Activated T-cell treated with anti-CD3 and anti-CD28 coated beads, Interleukin-2, amount 50 U/mL, for 4 hours (primary cell): ENCODE measurements at regions not wholly inside any gene's neighbourhood (a gene's known extent, or its start where the extent isn't known, plus 50 kb on each side); places are given as distances from the start of the nearest gene placed in this dataset.

ENCODE experiments used
- ATAC-seq, 2 donors: fragments of 200-7000 bp; cut with Tn5 transposase; one replicate each; pipeline ENCODE4 v1.10.0; 2021
- DNase-seq: peaks from one replicate; pipeline ENCODE4 v3.0.0-alpha.2; 2020
- H3K27me3 Mint-ChIP-seq: one replicate; pipeline ENCODE4 v1.8.0; 2021; ENCODE audit warnings: low read depth, mixed read lengths
- H3K36me3 Mint-ChIP-seq: one replicate; pipeline ENCODE4 v1.8.0; 2022; ENCODE audit warnings: mixed read lengths; ENCODE audit not compliant: insufficient read depth
- H3K4me1 Mint-ChIP-seq: one replicate; pipeline ENCODE4 v1.8.0; 2021; ENCODE audit warnings: low read depth, mixed read lengths
- H3K4me3 Mint-ChIP-seq: one replicate; pipeline ENCODE4 v1.8.0; 2021; ENCODE audit warnings: mild to moderate bottlenecking, moderate library complexity, mixed read lengths
- H3K9me3 Mint-ChIP-seq: one replicate; pipeline ENCODE4 v1.8.0; 2021; ENCODE audit warnings: mixed read lengths

DNA sequence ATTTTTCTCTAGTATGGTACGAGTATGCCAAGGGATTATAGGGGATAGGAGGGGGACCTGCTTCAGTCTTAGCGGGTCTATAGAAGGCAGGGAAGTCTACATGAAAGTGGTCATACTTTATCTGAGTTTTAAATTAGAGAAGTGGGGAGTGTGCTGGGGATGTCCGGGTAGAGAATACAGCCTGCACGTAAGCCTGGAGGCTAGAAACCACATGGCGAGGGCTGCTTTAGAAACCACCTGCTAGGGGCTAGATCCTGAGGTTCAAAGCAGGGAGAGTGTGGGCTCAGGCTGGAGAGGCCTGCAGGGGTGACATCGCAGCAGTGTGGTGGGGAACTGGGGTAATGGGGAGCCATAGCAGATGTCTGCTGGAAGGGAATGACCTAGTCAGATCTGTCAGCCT is 85.2 kb downstream of the VEGFA start:
- no peaks in the 10 kb centered on the region for H3K36me3 Mint-ChIP-seq
- H3K4me1 Mint-ChIP-seq: no peaks in the 10 kb centered on the region
- no peaks in the 10 kb centered on the region for H3K9me3 Mint-ChIP-seq
- no peak for ATAC-seq
- no peaks in the 10 kb centered on the region for H3K27me3 Mint-ChIP-seq
- DNase-seq: no peak
- H3K4me3 Mint-ChIP-seq: no peak overlapping the region

- Mint-ChIP-seq H3K27me3 (no peaks in the 10 kb centered on the region), H3K36me3 (no peaks in the 10 kb centered on the region), H3K4me3 (no peak overlapping the region)
Observed at GRCh38 chr6:43853066-43853650, 83.1 kb downstream of the VEGFA start.

DNA sequence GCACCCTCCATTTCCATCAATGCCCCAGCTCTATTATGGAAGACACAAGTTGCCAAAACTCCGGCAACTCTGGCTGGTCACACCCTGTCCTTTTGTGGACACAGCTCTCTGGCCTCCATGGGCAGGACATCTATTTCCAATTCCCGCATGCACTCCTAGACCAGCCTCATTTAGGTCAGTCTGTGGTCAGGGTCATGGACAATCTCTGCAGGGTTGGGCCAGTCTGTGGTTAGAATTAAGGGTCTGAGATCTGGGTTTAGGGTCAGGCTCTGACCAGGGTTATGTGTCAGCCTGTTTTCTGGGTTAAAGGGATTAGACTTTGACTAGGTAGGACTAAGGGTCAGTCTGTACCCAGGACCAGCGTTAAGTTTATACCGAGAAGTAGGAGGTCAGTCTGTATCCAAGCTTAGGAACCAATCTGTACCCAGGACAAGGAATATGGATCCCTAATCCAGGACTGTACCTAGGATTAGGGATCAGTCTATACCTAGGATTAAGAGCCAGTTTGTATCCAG is 82.4 kb downstream of the VEGFA start:
- no peaks in the 10 kb centered on the region for H3K36me3 Mint-ChIP-seq

More at GRCh38 chr6:43853066-43853650, 83.1 kb downstream of the VEGFA start:
- DNase-seq (no peak), ATAC-seq (no peak)
- Mint-ChIP-seq H3K9me3 (no peaks in the 10 kb centered on the region), H3K4me1 (no peaks in the 10 kb centered on the region)

GRCh38 chr6:43851204-43851865 is 81.3 kb downstream of the VEGFA start:
- DNase-seq (no peak), ATAC-seq (no peak)
- no peaks in the 10 kb centered on the region for H3K9me3 Mint-ChIP-seq
- H3K36me3 Mint-ChIP-seq: no peaks in the 10 kb centered on the region
- no peaks in the 10 kb centered on the region for H3K27me3 Mint-ChIP-seq
- no peak overlapping the region for H3K4me3 Mint-ChIP-seq
- H3K4me1 Mint-ChIP-seq: no peaks in the 10 kb centered on the region

More for the DNA sequence above, 82.4 kb downstream of the VEGFA start:
- H3K4me3 Mint-ChIP-seq: no peak overlapping the region
- no peaks in the 10 kb centered on the region for H3K27me3 Mint-ChIP-seq
- no peaks in the 10 kb centered on the region for H3K4me1 Mint-ChIP-seq
- ATAC-seq (no peak), DNase-seq (no peak)
- H3K9me3 Mint-ChIP-seq: no peaks in the 10 kb centered on the region

- ATAC-seq (no peak), DNase-seq (no peak)
- no peak overlapping the region for H3K4me3 Mint-ChIP-seq
- no peaks in the 10 kb centered on the region for H3K36me3 Mint-ChIP-seq
- no peaks in the 10 kb centered on the region for H3K4me1 Mint-ChIP-seq
- H3K9me3 Mint-ChIP-seq: no peaks in the 10 kb centered on the region
- H3K27me3 Mint-ChIP-seq: no peaks in the 10 kb centered on the region
Observed at GRCh38 chr6:43850314-43851203, 80.5 kb downstream of the VEGFA start.

DNA sequence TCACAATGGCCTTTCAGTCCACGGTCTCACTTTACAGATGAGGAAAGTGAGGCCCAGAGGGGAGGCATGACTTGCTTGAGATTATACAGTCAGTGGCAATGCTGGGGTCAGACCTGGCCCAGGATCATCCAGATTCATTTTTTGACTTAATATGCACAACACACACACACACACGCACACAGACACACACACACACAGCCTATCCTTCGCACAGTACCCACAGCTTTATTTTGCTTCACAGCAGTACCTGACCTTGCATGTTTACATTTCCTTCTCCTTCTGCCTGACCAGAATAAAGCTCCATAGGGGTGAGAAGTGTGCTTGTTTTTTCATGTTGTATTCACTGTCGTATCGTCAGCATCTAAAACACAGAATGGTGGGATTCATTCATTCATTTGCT is 79.8 kb downstream of the VEGFA start:
- ATAC-seq: no peak
- Mint-ChIP-seq H3K9me3 (no peaks in the 10 kb centered on the region), H3K4me1 (no peaks in the 10 kb centered on the region)

GRCh38 chr6:43848671-43849391 is 78.8 kb downstream of the VEGFA start:
- H3K36me3 Mint-ChIP-seq: no peaks in the 10 kb centered on the region
- peaks cover 2% of the 10 kb centered on the region for H3K27me3 Mint-ChIP-seq
- no peak for ATAC-seq
- no peak for DNase-seq
- H3K9me3 Mint-ChIP-seq: no peaks in the 10 kb centered on the region
- no peaks in the 10 kb centered on the region for H3K4me1 Mint-ChIP-seq
- H3K4me3 Mint-ChIP-seq: no peak overlapping the region

More for the DNA sequence above, 79.8 kb downstream of the VEGFA start:
- H3K27me3 Mint-ChIP-seq: no peaks in the 10 kb centered on the region
- no peak for DNase-seq
- no peaks in the 10 kb centered on the region for H3K36me3 Mint-ChIP-seq
- H3K4me3 Mint-ChIP-seq: no peak overlapping the region

GRCh38 chr6:43847741-43848630 is 78.0 kb downstream of the VEGFA start:
- H3K4me1 Mint-ChIP-seq: no peaks in the 10 kb centered on the region
- peaks cover 2% of the 10 kb centered on the region for H3K27me3 Mint-ChIP-seq
- DNase-seq (no peak), ATAC-seq (no peak)
- H3K36me3 Mint-ChIP-seq: no peaks in the 10 kb centered on the region
- no peaks in the 10 kb centered on the region for H3K9me3 Mint-ChIP-seq
- no peak overlapping the region for H3K4me3 Mint-ChIP-seq

DNA sequence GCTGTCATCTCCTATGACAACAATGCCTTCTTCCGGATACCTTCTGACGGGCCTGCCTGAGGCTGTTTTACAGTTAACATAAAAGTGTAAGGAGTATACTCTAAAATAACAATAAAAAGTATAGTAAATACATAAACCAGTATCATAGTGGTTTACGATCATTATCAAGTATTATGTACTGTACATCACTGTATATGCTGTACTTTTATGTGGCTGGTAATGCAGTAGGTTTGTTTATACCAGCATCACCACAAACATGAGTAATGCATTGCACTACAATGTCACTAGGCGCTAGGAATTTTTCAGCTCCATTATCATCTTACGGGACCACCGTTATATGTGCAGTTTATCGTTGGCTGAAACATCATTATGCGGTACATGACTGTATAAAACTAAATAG is 76.5 kb downstream of the VEGFA start:
- H3K36me3 Mint-ChIP-seq: no peaks in the 10 kb centered on the region
- no peak overlapping the region for H3K4me3 Mint-ChIP-seq
- ATAC-seq: no peak
- no peak for DNase-seq
- H3K9me3 Mint-ChIP-seq: no peaks in the 10 kb centered on the region
- H3K27me3 Mint-ChIP-seq: peaks cover 5% of the 10 kb centered on the region
- H3K4me1 Mint-ChIP-seq: no peaks in the 10 kb centered on the region

- DNase-seq: no peak
- H3K4me3 Mint-ChIP-seq: no peak overlapping the region
- H3K4me1 Mint-ChIP-seq: no peaks in the 10 kb centered on the region
- no peak for ATAC-seq
- H3K27me3 Mint-ChIP-seq: peaks cover 5% of the 10 kb centered on the region
- H3K9me3 Mint-ChIP-seq: no peaks in the 10 kb centered on the region
- no peaks in the 10 kb centered on the region for H3K36me3 Mint-ChIP-seq
Observed at GRCh38 chr6:43845646-43846045, 75.6 kb downstream of the VEGFA start.

DNA sequence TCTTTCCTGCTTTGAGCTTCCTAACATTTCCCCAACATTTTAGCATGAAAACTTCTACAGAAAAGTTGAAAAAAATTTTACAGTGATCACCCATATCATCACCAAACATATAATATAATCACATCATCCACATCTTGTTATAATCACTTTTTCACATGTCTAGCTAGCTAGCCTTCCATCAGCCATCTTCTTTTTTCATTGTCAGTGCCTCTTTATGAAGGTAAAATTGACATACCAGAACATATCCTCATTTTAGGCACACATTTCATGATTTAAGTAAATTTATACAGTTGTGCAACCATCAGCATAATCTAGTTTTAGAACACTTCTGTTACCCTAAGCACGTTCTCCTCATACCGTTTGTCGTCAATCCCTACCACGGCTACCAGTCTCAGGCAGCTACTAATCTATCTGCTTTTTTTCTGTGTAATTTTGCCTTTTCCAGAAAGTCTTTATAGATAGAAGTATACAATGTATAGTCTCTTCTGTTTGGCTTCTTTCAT is 73.7 kb downstream of the VEGFA start:
- no peak for ATAC-seq
- no peaks in the 10 kb centered on the region for H3K9me3 Mint-ChIP-seq
- H3K36me3 Mint-ChIP-seq: no peaks in the 10 kb centered on the region
- no peak for DNase-seq
- no peak overlapping the region for H3K4me3 Mint-ChIP-seq
- no peaks in the 10 kb centered on the region for H3K4me1 Mint-ChIP-seq
- peaks cover 5% of the 10 kb centered on the region for H3K27me3 Mint-ChIP-seq

GRCh38 chr6:43843097-43843645 is 73.2 kb downstream of the VEGFA start:
- ATAC-seq (no peak), DNase-seq (no peak)
- H3K9me3 Mint-ChIP-seq: no peaks in the 10 kb centered on the region
- no peak overlapping the region for H3K4me3 Mint-ChIP-seq
- no peaks in the 10 kb centered on the region for H3K36me3 Mint-ChIP-seq
- H3K27me3 Mint-ChIP-seq: peaks cover 5% of the 10 kb centered on the region
- H3K4me1 Mint-ChIP-seq: no peaks in the 10 kb centered on the region

DNA sequence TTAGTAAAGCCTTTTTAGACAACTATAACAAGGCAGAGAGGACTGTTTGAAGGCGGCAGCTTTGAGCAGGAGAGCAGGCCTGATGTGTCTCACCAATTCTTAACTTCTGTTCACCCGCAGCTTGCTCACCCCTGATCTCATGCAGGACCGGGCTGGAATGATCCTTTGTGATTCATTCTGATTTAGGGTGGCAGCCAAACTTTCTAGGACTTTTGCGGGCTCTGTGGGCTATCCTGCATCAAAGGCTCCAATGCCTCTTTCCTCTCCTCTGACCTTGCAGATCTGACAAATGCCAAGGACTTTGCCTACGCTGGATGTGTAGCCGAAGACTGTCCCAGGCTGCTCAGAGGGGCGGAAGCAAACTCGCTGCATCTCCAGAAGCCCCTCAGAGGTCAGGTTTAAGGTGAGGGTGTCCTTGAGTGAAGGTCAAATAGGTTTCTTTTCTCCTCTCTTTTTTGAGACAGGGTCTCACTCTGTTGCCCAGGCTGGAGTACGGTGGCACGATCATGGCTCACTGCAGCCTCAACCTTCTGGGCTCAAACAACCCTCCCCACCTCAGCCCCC is 72.3 kb downstream of the VEGFA start:
- Mint-ChIP-seq H3K27me3 (peaks cover 5% of the 10 kb centered on the region), H3K36me3 (no peaks in the 10 kb centered on the region), H3K4me3 (no peak overlapping the region), H3K9me3 (no peaks in the 10 kb centered on the region), H3K4me1 (no peaks in the 10 kb centered on the region)
- ATAC-seq (no peak), DNase-seq (no peak)
